BJ (cell line): ENCODE measurements at regions not wholly inside any gene's neighbourhood (a gene's known extent, or its start where the extent isn't known, plus 50 kb on each side); places are given as distances from the start of the nearest gene placed in this dataset.
"Not testable (repeated sequence)": the region's sequence is repeated elsewhere in the genome, so short reads cannot be mapped to it uniquely, and the experiment has no call there.

Experiments
- CTCF ChIA-PET: fragments of 350-600 bp; formaldehyde crosslinking; extraction: SDS; loops from one replicate; lab custom pipeline; 2021; ENCODE audit warnings: antibody characterized with exemption, inconsistent platforms; lab: Yijun Ruan, JAX
- POLR2A ChIA-PET: fragments of 300-600 bp; sonication (Branson Sonifier 250); formaldehyde crosslinking; extraction: SDS; loops from one replicate; lab custom pipeline; 2021; ENCODE audit warnings: antibody characterized with exemption; lab: Charles Lee
- DNase-seq: peaks from one replicate; pipeline ENCODE4 v3.0.0-alpha.2; 2011; ENCODE audit warnings: low read depth
- H3K27me3 ChIP-seq: 2 replicates; pipeline ENCODE4 v1.6.0; 2011; ENCODE audit warnings: low read length; ENCODE audit not compliant: control insufficient read depth, insufficient read depth
- H3K36me3 ChIP-seq: 2 replicates; pipeline ENCODE4 v1.5.1; 2011; ENCODE audit warnings: low read length; ENCODE audit not compliant: control insufficient read depth, insufficient read depth
- H3K4me3 ChIP-seq: 2 replicates; pipeline ENCODE4 v1.5.1; 2011; ENCODE audit warnings: low read depth, mild to moderate bottlenecking, control low read depth, low read length
- TF ChIP-seq, protein P1 (sequence below): IDR thresholded peaks from 2 replicates; pipeline ENCODE4 v1.5.1; 2011; ENCODE audit warnings: low read depth, mild to moderate bottlenecking, control low read depth, inconsistent platforms, low read length, moderate library complexity; ENCODE audit not compliant: insufficient read depth

DNA sequence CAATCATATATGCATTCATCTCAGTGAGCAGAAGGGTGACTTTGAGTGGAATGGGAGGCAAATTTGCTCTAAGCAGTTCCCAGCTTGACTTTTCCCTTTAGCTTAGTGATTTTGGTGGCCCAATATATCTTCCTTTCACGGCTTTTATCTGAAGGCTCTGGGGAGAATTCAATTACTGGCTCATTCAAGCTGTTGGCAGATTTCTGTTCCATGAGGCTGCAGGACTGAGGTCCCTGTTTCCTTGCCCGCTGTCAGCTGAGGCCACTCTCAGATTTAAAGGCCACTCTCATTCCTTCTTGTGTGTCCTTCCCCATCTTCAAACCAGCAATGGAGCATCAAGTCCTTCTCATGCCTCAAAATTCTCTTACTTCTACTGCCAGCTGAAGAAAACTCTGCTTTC is 170.4 kb upstream of the ATP10A start:
- ChIA-PET CTCF (no interaction called here), POLR2A (no interaction called here)
- DNase-seq = no peak
- TF ChIP-seq, protein P1, sequence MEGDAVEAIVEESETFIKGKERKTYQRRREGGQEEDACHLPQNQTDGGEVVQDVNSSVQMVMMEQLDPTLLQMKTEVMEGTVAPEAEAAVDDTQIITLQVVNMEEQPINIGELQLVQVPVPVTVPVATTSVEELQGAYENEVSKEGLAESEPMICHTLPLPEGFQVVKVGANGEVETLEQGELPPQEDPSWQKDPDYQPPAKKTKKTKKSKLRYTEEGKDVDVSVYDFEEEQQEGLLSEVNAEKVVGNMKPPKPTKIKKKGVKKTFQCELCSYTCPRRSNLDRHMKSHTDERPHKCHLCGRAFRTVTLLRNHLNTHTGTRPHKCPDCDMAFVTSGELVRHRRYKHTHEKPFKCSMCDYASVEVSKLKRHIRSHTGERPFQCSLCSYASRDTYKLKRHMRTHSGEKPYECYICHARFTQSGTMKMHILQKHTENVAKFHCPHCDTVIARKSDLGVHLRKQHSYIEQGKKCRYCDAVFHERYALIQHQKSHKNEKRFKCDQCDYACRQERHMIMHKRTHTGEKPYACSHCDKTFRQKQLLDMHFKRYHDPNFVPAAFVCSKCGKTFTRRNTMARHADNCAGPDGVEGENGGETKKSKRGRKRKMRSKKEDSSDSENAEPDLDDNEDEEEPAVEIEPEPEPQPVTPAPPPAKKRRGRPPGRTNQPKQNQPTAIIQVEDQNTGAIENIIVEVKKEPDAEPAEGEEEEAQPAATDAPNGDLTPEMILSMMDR = no peak
- peaks cover under 1% of the 10 kb centered on the region; the same call in 1 of the 2 replicates for H3K27me3 ChIP-seq
- H3K36me3 ChIP-seq = no peaks in the 10 kb centered on the region
- no peak overlapping the region for H3K4me3 ChIP-seq

DNA sequence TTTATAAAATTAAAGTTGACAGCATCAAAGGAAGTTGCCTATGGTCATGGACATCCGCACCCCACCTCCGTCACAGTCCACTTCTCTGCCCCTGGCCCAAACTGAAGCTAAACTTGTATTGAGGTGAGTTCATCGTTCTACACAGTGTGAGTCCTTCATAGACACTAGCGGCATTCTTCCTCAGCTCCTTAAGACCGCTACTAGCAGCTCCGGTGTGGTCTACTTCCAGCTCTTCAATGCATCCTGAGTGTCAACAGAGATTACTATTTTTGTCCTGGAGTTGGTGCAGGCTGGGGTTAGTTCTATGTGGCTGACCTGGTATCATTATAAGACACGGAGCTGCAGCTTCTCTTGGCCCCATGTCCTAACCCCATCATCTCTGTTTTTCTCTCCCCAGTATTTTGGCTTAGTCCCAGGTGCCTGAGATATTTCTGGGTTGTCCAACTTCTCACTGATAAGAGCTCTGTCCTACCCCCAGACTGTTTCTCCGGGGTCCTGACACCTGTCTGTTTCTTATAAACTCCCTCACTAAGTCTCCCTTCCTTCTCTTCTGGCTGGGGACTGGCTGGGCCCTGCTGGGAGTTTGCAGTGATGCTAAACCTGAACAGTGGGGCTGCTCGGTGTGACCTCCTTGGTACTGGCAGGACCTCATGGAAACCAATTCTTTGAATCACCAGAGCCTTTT is 169.2 kb upstream of the ATP10A start:
- ChIA-PET CTCF (interaction anchor here (1.2 kb wide), 1 partner anchor 84 kb away, joined by 3 read pairs; no protein-coding TSS in a partner anchor), POLR2A (no interaction called here)
- TF ChIP-seq, protein P1 = no peak

DNA sequence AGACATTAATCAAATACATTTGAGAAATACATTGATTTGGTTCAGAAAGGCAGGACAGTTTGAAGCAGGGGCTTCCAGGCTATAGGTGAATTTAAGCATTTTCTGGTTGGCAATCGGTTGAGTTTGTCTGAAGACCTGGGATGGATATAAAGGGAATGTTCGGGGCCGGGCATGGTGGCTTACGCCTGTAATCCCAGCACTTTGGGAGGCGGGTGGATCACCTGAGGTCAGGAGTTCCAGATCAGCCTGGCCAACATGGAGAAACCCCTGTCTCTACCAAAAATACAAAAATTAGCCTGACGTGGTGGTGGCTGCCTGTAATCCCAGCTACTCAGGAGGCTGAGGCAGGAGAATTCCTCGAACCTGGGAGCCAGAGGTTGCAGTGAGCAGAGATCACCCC is 166.5 kb upstream of the ATP10A start:
- CTCF ChIA-PET = interaction anchor here (1.6 kb wide), 1 partner anchor 9 kb away, joined by 4 read pairs; no protein-coding TSS in a partner anchor
- H3K27me3 ChIP-seq, H3K4me3 ChIP-seq, DNase-seq, H3K36me3 ChIP-seq, POLR2A ChIA-PET: not testable (repeated sequence)

More for the DNA sequence above, 169.2 kb upstream of the ATP10A start:
- Histone ChIP-seq H3K36me3 (no peaks in the 10 kb centered on the region), H3K27me3 (no peaks in the 10 kb centered on the region), H3K4me3 (no peak overlapping the region)
- no peak for DNase-seq

DNA sequence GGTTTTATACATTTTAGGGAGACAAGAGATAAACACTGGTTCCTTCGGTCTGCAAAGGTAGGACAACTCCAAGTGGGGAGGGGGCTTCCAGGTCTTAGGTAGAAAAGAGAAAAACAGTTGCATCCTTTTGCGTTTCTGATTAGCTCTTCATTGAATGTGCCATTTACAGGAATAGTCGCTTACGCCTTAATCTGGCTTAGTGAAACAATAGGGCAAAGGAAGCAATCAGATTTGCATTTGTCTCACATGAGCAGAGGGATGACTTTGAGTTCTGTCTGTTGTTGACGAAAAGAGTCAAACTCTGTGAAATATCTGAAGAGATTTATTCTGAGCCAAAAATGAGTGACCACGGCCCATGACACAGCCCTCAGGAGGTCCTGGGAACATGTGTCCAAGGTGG is 166.0 kb upstream of the ATP10A start:
- ChIA-PET POLR2A (no interaction called here), CTCF (interaction anchor here (1.6 kb wide), 1 partner anchor 10 kb away, joined by 4 read pairs; no protein-coding TSS in a partner anchor)
- H3K4me3 ChIP-seq = no peak overlapping the region
- no peaks in the 10 kb centered on the region for H3K27me3 ChIP-seq
- TF ChIP-seq, protein P1 = no peak
- no peaks in the 10 kb centered on the region for H3K36me3 ChIP-seq
- no peak for DNase-seq

DNA sequence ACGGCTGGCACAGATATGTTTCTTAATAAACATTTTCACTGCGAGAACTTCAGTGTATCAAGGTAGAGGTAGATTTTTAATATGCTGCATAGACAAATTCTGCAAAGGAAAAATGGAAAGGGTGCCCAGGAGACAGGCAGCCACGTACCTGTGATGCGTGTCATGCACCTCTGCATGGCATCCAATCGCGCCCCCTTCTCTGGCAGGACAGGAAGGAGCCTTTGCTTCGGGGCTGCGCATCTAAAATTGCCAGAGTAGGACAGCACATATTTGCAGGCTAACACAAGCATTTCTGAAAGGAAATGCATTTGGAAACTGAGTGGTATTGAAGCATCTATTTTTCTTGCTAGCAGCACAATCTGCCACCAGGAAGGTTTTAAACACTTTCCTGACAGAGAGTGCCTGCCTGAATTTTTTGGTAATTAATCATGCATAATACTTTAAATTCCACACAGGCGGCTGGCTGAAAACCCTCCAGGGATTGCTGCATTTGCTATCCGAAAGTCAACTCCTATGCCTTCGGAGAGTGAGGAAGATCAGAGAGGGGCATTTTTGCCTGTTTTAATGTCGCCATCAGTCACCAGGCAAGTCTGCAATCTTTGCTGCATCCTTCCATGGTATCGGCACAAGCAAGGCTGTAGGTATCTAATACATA is 165.1 kb upstream of the ATP10A start:
- no peak overlapping the region for H3K4me3 ChIP-seq
- H3K27me3 ChIP-seq = no peaks in the 10 kb centered on the region
- TF ChIP-seq, protein P1 = no peak
- peak; percentile 4 for DNase-seq
- CTCF ChIA-PET = interaction anchor here (1.6 kb wide), 1 partner anchor 11 kb away, joined by 4 read pairs; no protein-coding TSS in a partner anchor
- POLR2A ChIA-PET = no interaction called here
- H3K36me3 ChIP-seq = no peaks in the 10 kb centered on the region

DNA sequence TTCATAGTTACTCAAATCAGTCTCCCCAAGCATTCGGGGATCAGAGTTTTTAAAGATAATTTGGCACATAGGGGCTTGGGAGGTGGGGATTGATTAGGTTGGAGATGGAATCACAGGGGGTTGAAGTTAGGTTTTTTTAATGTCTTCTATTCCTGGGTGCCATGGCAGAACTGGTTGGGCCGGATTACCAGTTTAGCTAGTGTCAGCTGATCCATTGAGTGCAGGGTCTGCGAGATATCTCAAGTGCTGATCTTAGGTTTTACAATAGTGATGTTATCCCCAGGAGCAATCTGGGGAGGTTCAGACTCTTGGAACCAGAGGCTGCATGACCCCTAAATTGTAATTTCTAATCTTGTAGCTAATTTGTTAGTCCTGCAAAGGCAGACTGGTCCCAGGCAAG is 163.5 kb upstream of the ATP10A start:
- H3K27me3 ChIP-seq, H3K36me3 ChIP-seq, CTCF ChIA-PET, POLR2A ChIA-PET, H3K4me3 ChIP-seq, DNase-seq: not testable (repeated sequence)
